H1 (cell line): ENCODE measurements at regions not wholly inside any gene's neighbourhood (a gene's known extent, or its start where the extent isn't known, plus 50 kb on each side); places are given as distances from the start of the nearest gene placed in this dataset.

Source experiments
- CTCF ChIA-PET: fragments of 300-600 bp; sonication (Branson Sonifier 250); formaldehyde crosslinking; loops from one replicate; lab custom pipeline; 2021; ENCODE audit not compliant: partially characterized antibody; lab: Charles Lee
- POLR2A ChIA-PET: fragments of 300-600 bp; sonication (Branson Sonifier 250); formaldehyde crosslinking; loops from one replicate; lab custom pipeline; 2021; ENCODE audit warnings: inconsistent platforms; ENCODE audit not compliant: partially characterized antibody; lab: Charles Lee
- DNase-seq, 2 experiments: peaks; one replicate each; pipeline versions ENCODE4 v3.0.0 to v3.0.0-alpha.2; 2010 to 2022; ENCODE audit warnings: low spot score in 2 of 2, low read depth in 1 of 2, mixed read lengths in 1 of 2
- FAIRE-seq: peaks from 2 replicates; lab custom pipeline; 2011; peaks lifted over from hg19 to GRCh38; lab: Jason Lieb, UNC
- H2AFZ ChIP-seq: 2 replicates; pipeline ENCODE4 v1.8.1; 2012; ENCODE audit warnings: low read length, inconsistent platforms
- H2AK5ac ChIP-seq: 2 replicates; pipeline ENCODE4 v1.6.1; 2013; ENCODE audit warnings: low read depth, low read length
- H2BK120ac ChIP-seq: replicated peaks from 2 replicates; pipeline ENCODE3; 2013; ENCODE audit warnings: low read depth, low read length, inconsistent platforms
- H2BK12ac ChIP-seq: 2 replicates; pipeline ENCODE4 v1.6.1; 2013; ENCODE audit warnings: low read depth, low read length
- H2BK15ac ChIP-seq: 2 replicates; pipeline ENCODE4 v1.6.1; 2013; ENCODE audit warnings: low read length
- H2BK20ac ChIP-seq: 2 replicates; pipeline ENCODE4 v1.6.1; 2013; ENCODE audit warnings: low read length
- H2BK5ac ChIP-seq: 2 replicates; pipeline ENCODE4 v1.6.1; 2013; ENCODE audit warnings: low read depth, low read length
- H3K14ac ChIP-seq: 2 replicates; pipeline ENCODE4 v1.6.1; 2013; ENCODE audit warnings: inconsistent platforms; ENCODE audit not compliant: insufficient read length
- H3K18ac ChIP-seq: 2 replicates; pipeline ENCODE4 v1.6.1; 2013; ENCODE audit warnings: low read length; ENCODE audit errors: extremely low read depth
- H3K23ac ChIP-seq: 2 replicates; pipeline ENCODE4 v1.6.1; 2013; ENCODE audit warnings: inconsistent platforms; ENCODE audit not compliant: insufficient read length
- H3K23me2 ChIP-seq: 2 replicates; pipeline ENCODE4 v1.6.1; 2013; ENCODE audit warnings: low read depth, low read length
- H3K27ac ChIP-seq: 2 replicates; pipeline ENCODE4 v1.6.1; 2011; ENCODE audit warnings: low read depth, low read length, inconsistent platforms
- H3K27me3 ChIP-seq, 4 experiments: replicated peaks in 1 of 4; 1 replicate in 1 of 4; 2 replicates in 3 of 4; pipeline versions ENCODE4 v1.6.1 to v1.8.1; 2011 to 2013; ENCODE audit warnings: low read length in 3 of 4, mild to moderate bottlenecking in 3 of 4, inconsistent platforms in 2 of 4, mixed read lengths in 2 of 4, moderate library complexity in 1 of 4; ENCODE audit not compliant: control insufficient read depth in 3 of 4, insufficient read depth in 3 of 4; ENCODE audit errors: extremely low read depth in 1 of 4
- H3K36me3 ChIP-seq, 4 experiments: 2 replicates each; pipeline versions ENCODE4 v1.6.1 to v1.8.1; 2011 to 2013; ENCODE audit warnings: mild to moderate bottlenecking in 4 of 4, low read length in 3 of 4, moderate library complexity in 2 of 4, control low read depth in 1 of 4, inconsistent platforms in 1 of 4; ENCODE audit not compliant: insufficient read depth in 4 of 4, control insufficient read depth in 2 of 4
- H3K4ac ChIP-seq: replicated peaks from 2 replicates; pipeline ENCODE3; 2013; ENCODE audit warnings: low read length, low read depth, mixed read lengths, inconsistent platforms; ENCODE audit not compliant: insufficient read length
- H3K4me1 ChIP-seq, 4 experiments: replicated peaks in 1 of 4; 1 replicate in 1 of 4; 2 replicates in 3 of 4; pipeline versions ENCODE4 v1.6.1 to v1.8.1; 2011 to 2013; ENCODE audit warnings: low read length in 3 of 4, inconsistent platforms in 2 of 4, mixed read lengths in 1 of 4; ENCODE audit not compliant: insufficient read depth in 4 of 4, control insufficient read depth in 3 of 4
- H3K4me2 ChIP-seq, 2 experiments: 2 replicates each; pipeline versions ENCODE4 v1.6.1 to v1.8.1; 2011 to 2013; ENCODE audit warnings: low read depth in 2 of 2, low read length in 2 of 2, control low read depth in 1 of 2, inconsistent platforms in 1 of 2, mild to moderate bottlenecking in 1 of 2; ENCODE audit not compliant: insufficient read depth in 1 of 2
- H3K4me3 ChIP-seq, 4 experiments: fragments of 200-600, 300-600 bp in 1 of 4; sonication (generic), shearing (Covaris generic), sonication (Bioruptor Twin) in 1 of 4; 2 replicates each; pipeline versions ENCODE4 v1.5.1 to v1.8.1; 2011 to 2016; ENCODE audit warnings: low read length in 4 of 4, low read depth in 3 of 4, control low read depth in 2 of 4, inconsistent platforms in 2 of 4, mild to moderate bottlenecking in 2 of 4, mixed read lengths in 1 of 4, moderate library complexity in 1 of 4; ENCODE audit not compliant: insufficient read depth in 2 of 4; ENCODE audit errors: extremely low read depth in 1 of 4
- H3K56ac ChIP-seq: replicated peaks from 2 replicates; pipeline ENCODE3; 2013; ENCODE audit warnings: low read depth, mild to moderate bottlenecking, mixed read lengths, low read length, inconsistent platforms; ENCODE audit not compliant: insufficient read length
- H3K79me1 ChIP-seq: 2 replicates; pipeline ENCODE4 v1.6.1; 2013; ENCODE audit warnings: low read depth, low read length, control low read depth
- H3K79me2 ChIP-seq, 2 experiments: 2 replicates each; pipeline versions ENCODE4 v1.6.1 to v1.8.1; 2012 to 2013; ENCODE audit warnings: low read length in 2 of 2, mild to moderate bottlenecking in 2 of 2, inconsistent platforms in 1 of 2; ENCODE audit not compliant: insufficient read depth in 2 of 2, control insufficient read depth in 1 of 2
- H3K9ac ChIP-seq, 4 experiments: replicated peaks in 1 of 4; 1 replicate in 1 of 4; 2 replicates in 3 of 4; pipeline versions ENCODE4 v1.6.1 to v1.8.1; 2011 to 2013; ENCODE audit warnings: low read depth in 3 of 4, low read length in 3 of 4, control low read depth in 2 of 4, mild to moderate bottlenecking in 2 of 4, moderate library complexity in 2 of 4, inconsistent platforms in 1 of 4; ENCODE audit errors: extremely low read depth in 1 of 4
- H3K9me3 ChIP-seq, 2 experiments: 2 replicates each; pipeline versions ENCODE4 v1.6.1 to v1.8.1; 2012 to 2013; ENCODE audit warnings: mild to moderate bottlenecking in 2 of 2, moderate library complexity in 2 of 2, control low read depth in 1 of 2, inconsistent platforms in 1 of 2, low read depth in 1 of 2, low read length in 1 of 2, mixed read lengths in 1 of 2; ENCODE audit not compliant: insufficient read depth in 2 of 2
- H4K20me1 ChIP-seq, 2 experiments: replicated peaks in 1 of 2; 2 replicates each; pipeline versions ENCODE3 to v1.8.1; 2011 to 2013; ENCODE audit warnings: inconsistent platforms in 2 of 2, low read length in 2 of 2, mild to moderate bottlenecking in 1 of 2; ENCODE audit not compliant: insufficient read depth in 2 of 2, control insufficient read depth in 1 of 2
- H4K5ac ChIP-seq: 2 replicates; pipeline ENCODE4 v1.6.1; 2013; ENCODE audit warnings: low read length, low read depth, mixed read lengths, inconsistent platforms; ENCODE audit not compliant: insufficient read length
- H4K8ac ChIP-seq: 2 replicates; pipeline ENCODE4 v1.8.0; 2013; ENCODE audit warnings: mild to moderate bottlenecking, moderate library complexity, low read length, inconsistent platforms; ENCODE audit not compliant: insufficient read depth; ENCODE audit errors: extremely low read depth
- H4K91ac ChIP-seq: replicated peaks from 2 replicates; pipeline ENCODE3; 2013; ENCODE audit warnings: low read length, mixed read lengths, inconsistent platforms; ENCODE audit not compliant: insufficient read length
- CBX8 ChIP-seq: fragments of 300-800, 300-1000 bp; sonication (generic); IDR thresholded peaks from 2 replicates; pipeline ENCODE4 v1.7.1; 2016; ENCODE audit warnings: low read depth, low read length, borderline replicate concordance
- GTF2F1 ChIP-seq: IDR thresholded peaks from 2 replicates; pipeline ENCODE4 v1.6.1; 2012; ENCODE audit warnings: low read depth, low read length, improper control_type of control experiment, borderline replicate concordance
- HDAC2 ChIP-seq, 2 experiments: fragments of 300-600 bp in 1 of 2; sonication (generic) in 1 of 2; IDR thresholded peaks; 2 replicates each; pipeline ENCODE4 v1.6.1; 2011 to 2012; ENCODE audit warnings: low read depth in 2 of 2, low read length in 2 of 2, mild to moderate bottlenecking in 2 of 2, moderate library complexity in 2 of 2, borderline replicate concordance in 1 of 2, inconsistent platforms in 1 of 2
- WGBS, 2 experiments: shearing (Covaris generic) in 1 of 2; methylation state at CpG; one replicate each; pipeline versions ENCODE4 v1.1.6 to v1.1.7; 2013 to 2015; ENCODE audit warnings: low lambda C conversion rate in 2 of 2, mixed read lengths in 2 of 2, inconsistent platforms in 1 of 2, low coverage in 1 of 2, missing lambda C conversion rate in 1 of 2; ENCODE audit not compliant: insufficient replicate concordance in 2 of 2, insufficient coverage in 1 of 2, insufficient read length in 1 of 2; ENCODE audit errors: extremely low coverage in 1 of 2, missing lambda C conversion rate in 1 of 2; 5-methylcytosine and 5-hydroxymethylcytosine counted together
- TF ChIP-seq, protein P1 (sequence below): IDR thresholded peaks from 2 replicates; pipeline ENCODE4 v1.6.1; 2012; ENCODE audit warnings: low read length, inconsistent platforms

DNA sequence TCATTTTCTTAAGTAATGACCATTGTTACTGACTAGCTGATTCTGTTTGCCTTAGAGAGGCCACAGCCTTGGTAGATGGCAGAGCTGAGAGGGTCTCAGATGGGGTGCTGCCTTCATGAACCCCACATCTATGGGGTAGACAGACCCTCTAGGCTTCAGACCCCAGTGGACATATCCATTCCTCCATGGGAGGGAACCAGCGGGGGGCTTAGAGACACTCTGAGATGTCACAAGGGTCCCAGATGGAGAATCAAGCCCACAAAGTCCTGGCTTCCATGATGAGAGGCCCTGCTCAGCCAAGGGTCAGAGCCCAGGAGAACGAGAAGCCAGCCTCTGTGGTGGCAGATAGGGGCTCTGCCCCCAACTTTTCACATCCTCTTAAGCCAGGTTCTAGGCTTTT lies 408.6 kb downstream of the TCERG1L start:
- H2BK120ac ChIP-seq, result no peak overlapping the region
- no peak overlapping the region for H4K5ac ChIP-seq
- H3K27ac ChIP-seq, result no peak overlapping the region

More for the DNA sequence above, 408.6 kb downstream of the TCERG1L start:
- Histone ChIP-seq H3K4me3 (no peak overlapping the region), H3K9me3 (no peaks in the 10 kb centered on the region; a peak in 1 of 4 replicates), H3K56ac (no peak overlapping the region), H2BK5ac (no peak overlapping the region), H2BK20ac (no peak overlapping the region), H4K91ac (no peak overlapping the region), H4K8ac (no peak overlapping the region), H3K14ac (no peak overlapping the region), H2AK5ac (no peak overlapping the region), H2BK12ac (no peak overlapping the region), H3K27me3 (no peaks in the 10 kb centered on the region), H3K18ac (no peak overlapping the region), H3K36me3 (no peaks in the 10 kb centered on the region), H3K9ac (no peak overlapping the region), H3K23me2 (no peaks in the 10 kb centered on the region), H2BK15ac (no peak overlapping the region), H3K4me1 (no peaks in the 10 kb centered on the region), H3K23ac (no peak overlapping the region), H3K79me2 (no peaks in the 10 kb centered on the region), H2AFZ (no peak overlapping the region), H3K4ac (no peak overlapping the region), H4K20me1 (no peaks in the 10 kb centered on the region), H3K4me2 (no peak overlapping the region), H3K79me1 (no peaks in the 10 kb centered on the region)
- DNase-seq (no peak), FAIRE-seq (no peak)
- TF ChIP-seq CBX8 (no peak), HDAC2 (IDR thresholded peaks at IDR 0.05; ENCODE audit: borderline replicate concordance in 1 of 2, low read depth in 2 of 2, low read length in 2 of 2) (no peak), GTF2F1 (no peak)
- TF ChIP-seq, protein P1, sequence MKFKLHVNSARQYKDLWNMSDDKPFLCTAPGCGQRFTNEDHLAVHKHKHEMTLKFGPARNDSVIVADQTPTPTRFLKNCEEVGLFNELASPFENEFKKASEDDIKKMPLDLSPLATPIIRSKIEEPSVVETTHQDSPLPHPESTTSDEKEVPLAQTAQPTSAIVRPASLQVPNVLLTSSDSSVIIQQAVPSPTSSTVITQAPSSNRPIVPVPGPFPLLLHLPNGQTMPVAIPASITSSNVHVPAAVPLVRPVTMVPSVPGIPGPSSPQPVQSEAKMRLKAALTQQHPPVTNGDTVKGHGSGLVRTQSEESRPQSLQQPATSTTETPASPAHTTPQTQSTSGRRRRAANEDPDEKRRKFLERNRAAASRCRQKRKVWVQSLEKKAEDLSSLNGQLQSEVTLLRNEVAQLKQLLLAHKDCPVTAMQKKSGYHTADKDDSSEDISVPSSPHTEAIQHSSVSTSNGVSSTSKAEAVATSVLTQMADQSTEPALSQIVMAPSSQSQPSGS, result no peak
- WGBS, 2 experiments, result 91% methylated on average over 2 of the region's 2 CpGs; no CpG with 5 or more reads in 1 of the 2 experiments
- ChIA-PET CTCF (no interaction called here), POLR2A (no interaction called here)
